ENCODE measurements at regions not wholly inside any gene's neighbourhood (a gene's known extent, or its start where the extent isn't known, plus 50 kb on each side); places are given as distances from the start of the nearest gene placed in this dataset.

DNA sequence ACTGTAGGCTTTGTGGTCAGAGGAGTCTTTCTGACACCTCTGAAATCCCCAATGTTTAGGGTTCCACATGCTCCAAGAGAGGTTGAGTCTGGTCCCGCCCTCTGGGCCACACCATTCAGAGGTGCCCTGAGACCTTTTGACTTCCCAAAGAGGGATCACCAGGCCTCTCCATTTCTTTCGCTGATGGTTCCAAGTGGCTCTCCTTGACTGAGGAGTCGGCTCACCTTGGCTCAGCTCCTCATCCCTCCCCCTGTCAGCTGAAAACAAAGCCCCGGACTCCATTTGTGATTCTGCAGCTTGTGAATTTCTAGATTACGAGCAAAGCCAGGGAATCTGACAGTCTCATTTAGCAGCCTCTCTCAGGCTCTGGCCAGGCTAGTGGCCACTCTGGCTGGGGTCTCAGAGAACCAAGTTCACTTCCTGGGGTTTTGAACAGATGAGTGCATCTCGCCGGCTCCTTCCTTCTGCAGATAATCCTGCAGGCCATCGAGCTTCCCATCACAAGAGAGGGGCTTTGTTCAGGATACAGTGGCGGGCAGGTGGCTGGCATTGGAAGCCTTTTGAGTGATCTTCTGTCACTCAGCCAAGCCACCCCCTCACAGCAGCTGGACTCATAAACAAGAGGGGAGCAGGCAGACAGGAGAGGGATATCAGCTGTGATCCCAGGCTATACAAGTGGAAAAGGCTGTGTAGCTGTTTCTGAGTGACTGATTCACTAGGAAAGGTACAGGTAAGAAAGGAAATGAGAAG is 102.9 kb downstream of the TRIM29 start:
- Histone ChIP-seq H3K36me3 (ENCODE audit: control insufficient read depth in 2 of 2, extremely low read depth in 1 of 2, insufficient read depth in 2 of 2, low read length in 2 of 2) (no peaks in the 10 kb centered on the region), H3K9ac (replicated peaks; ENCODE audit: extremely low read depth, insufficient read depth, low read length) (no peak overlapping the region), H3K4me1 (ENCODE audit: control insufficient read depth, extremely low read depth, insufficient read depth, low read length) (no peaks in the 10 kb centered on the region), H3K79me2 (ENCODE audit: control insufficient read depth, insufficient read depth, low read length) (no peaks in the 10 kb centered on the region), H3K27ac (ENCODE audit: insufficient read depth, low read depth, low read length) (no peak overlapping the region), H3K9me1 (replicated peaks; ENCODE audit: control insufficient read depth, extremely low read depth, insufficient read depth, low read length) (no peaks in the 10 kb centered on the region), H3K4me3 (replicated peaks in 1 of 3; ENCODE audit: insufficient read depth in 1 of 3, low read depth in 1 of 3, low read length in 3 of 3) (no peak overlapping the region), H3K4me2 (ENCODE audit: insufficient read depth, low read length) (no peak overlapping the region), H2AFZ (ENCODE audit: low read depth, low read length) (no peak overlapping the region), H3K9me3 (replicated peaks; ENCODE audit: control insufficient read depth, insufficient read depth, low read length) (no peaks in the 10 kb centered on the region), H4K20me1 (replicated peaks; ENCODE audit: control insufficient read depth, extremely low read depth, insufficient read depth, low read length) (no peaks in the 10 kb centered on the region), H3K27me3 (ENCODE audit: control insufficient read depth in 2 of 2, insufficient read depth in 2 of 2, low read length in 2 of 2) (no peaks in the 10 kb centered on the region)
- FAIRE-seq, result no peak
- POLR2A ChIA-PET, result no interaction called here
- dilution Hi-C loops (cut with MboI; ENCODE audit: extremely low pct_ligation_motif_present, low sequenced_read_pairs) (no loop called here), intact Hi-C loops (cut with micrococcal nuclease) (no loop called here)
- no TSS peak for BruUV-seq (replicated peaks)
- TF ChIP-seq GATA2 (IDR thresholded peaks at IDR 0.05; ENCODE audit: insufficient read depth, insufficient read length, low read depth, low read length) (no peak), MYC (IDR thresholded peaks at IDR 0.05; ENCODE audit: low read depth, low read length) (no peak), EZH2 (IDR thresholded peaks at IDR 0.05; ENCODE audit: borderline replicate concordance, low read depth, low read length, severe bottlenecking) (no peak), POLR2A (IDR thresholded peaks at IDR 0.05; ENCODE audit: low read depth, low read length) (no peak), POLR2AphosphoS5 (IDR thresholded peaks at IDR 0.05; ENCODE audit: insufficient read depth, low read depth, low read length) (no peak), JUN (IDR thresholded peaks at IDR 0.05; ENCODE audit: borderline replicate concordance, insufficient read depth, insufficient read length, low read depth) (no peak), FOS (IDR thresholded peaks at IDR 0.05; ENCODE audit: borderline replicate concordance, insufficient read depth, low read length) (no peak)
- TF ChIP-seq, protein P1, sequence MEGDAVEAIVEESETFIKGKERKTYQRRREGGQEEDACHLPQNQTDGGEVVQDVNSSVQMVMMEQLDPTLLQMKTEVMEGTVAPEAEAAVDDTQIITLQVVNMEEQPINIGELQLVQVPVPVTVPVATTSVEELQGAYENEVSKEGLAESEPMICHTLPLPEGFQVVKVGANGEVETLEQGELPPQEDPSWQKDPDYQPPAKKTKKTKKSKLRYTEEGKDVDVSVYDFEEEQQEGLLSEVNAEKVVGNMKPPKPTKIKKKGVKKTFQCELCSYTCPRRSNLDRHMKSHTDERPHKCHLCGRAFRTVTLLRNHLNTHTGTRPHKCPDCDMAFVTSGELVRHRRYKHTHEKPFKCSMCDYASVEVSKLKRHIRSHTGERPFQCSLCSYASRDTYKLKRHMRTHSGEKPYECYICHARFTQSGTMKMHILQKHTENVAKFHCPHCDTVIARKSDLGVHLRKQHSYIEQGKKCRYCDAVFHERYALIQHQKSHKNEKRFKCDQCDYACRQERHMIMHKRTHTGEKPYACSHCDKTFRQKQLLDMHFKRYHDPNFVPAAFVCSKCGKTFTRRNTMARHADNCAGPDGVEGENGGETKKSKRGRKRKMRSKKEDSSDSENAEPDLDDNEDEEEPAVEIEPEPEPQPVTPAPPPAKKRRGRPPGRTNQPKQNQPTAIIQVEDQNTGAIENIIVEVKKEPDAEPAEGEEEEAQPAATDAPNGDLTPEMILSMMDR (IDR thresholded peaks at IDR 0.05; ENCODE audit: extremely low read depth in 1 of 2, insufficient read depth in 1 of 2, low read depth in 1 of 2, low read length in 2 of 2), result no peak
- TF ChIP-seq, protein P2, sequence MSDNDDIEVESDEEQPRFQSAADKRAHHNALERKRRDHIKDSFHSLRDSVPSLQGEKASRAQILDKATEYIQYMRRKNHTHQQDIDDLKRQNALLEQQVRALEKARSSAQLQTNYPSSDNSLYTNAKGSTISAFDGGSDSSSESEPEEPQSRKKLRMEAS (IDR thresholded peaks at IDR 0.05; ENCODE audit: insufficient read depth, insufficient read length), result no peak
- DNase-seq (ENCODE audit: low read depth, low spot score), result no peak
- CTCF ChIA-PET, result no interaction called here

All from endothelial cell of umbilical vein (primary cell).